Inferior parietal cortex (tissue), 1 donor: ENCODE measurements at regions not wholly inside any gene's neighbourhood (a gene's known extent, or its start where the extent isn't known, plus 50 kb on each side); places are given as distances from the start of the nearest gene placed in this dataset.

Experiments
- DNase-seq: peaks from one replicate; pipeline ENCODE4 v3.0.0-alpha.2; 2016; ENCODE audit errors: extremely low spot score

GRCh38 chr5:158022837-158023236, 163.9 kb upstream of the CLINT1 start:
- DNase-seq, result no peak

- DNase-seq, result no peak
Observed at GRCh38 chr5:158022393-158022792, 163.4 kb upstream of the CLINT1 start.

GRCh38 chr5:158020555-158021418, 161.8 kb upstream of the CLINT1 start:
- no peak for DNase-seq

GRCh38 chr5:158017469-158017868, 158.5 kb upstream of the CLINT1 start:
- no peak for DNase-seq

GRCh38 chr5:158014372-158014771, 155.4 kb upstream of the CLINT1 start:
- DNase-seq, result no peak

- peak; percentile 10 for DNase-seq
Observed at GRCh38 chr5:158013939-158014338, 155.0 kb upstream of the CLINT1 start.

- DNase-seq, result no peak
Observed at GRCh38 chr5:158013303-158013702, 154.4 kb upstream of the CLINT1 start.

GRCh38 chr5:158011422-158011821, 152.5 kb upstream of the CLINT1 start:
- no peak for DNase-seq

- DNase-seq, result no peak
Observed at GRCh38 chr5:158010831-158011230, 151.9 kb upstream of the CLINT1 start.

GRCh38 chr5:158007336-158007735, 148.4 kb upstream of the CLINT1 start:
- DNase-seq, result no peak

GRCh38 chr5:157999696-158000095, 140.8 kb upstream of the CLINT1 start:
- DNase-seq, result no peak

- no peak for DNase-seq
Observed at GRCh38 chr5:157997991-157998504, 139.1 kb upstream of the CLINT1 start.

- DNase-seq, result peak; percentile 64
Observed at GRCh38 chr5:157994906-157995519, 136.1 kb upstream of the CLINT1 start.

- DNase-seq, result no peak
Observed at GRCh38 chr5:157993986-157994691, 135.2 kb upstream of the CLINT1 start.

- DNase-seq, result no peak
Observed at GRCh38 chr5:157993201-157993600, 134.3 kb upstream of the CLINT1 start.

- DNase-seq, result no peak
Observed at GRCh38 chr5:157990583-157991181, 131.7 kb upstream of the CLINT1 start.

GRCh38 chr5:157989296-157989695, 130.4 kb upstream of the CLINT1 start:
- DNase-seq, result no peak

- DNase-seq, result no peak
Observed at GRCh38 chr5:157987259-157987658, 128.3 kb upstream of the CLINT1 start.

GRCh38 chr5:157986431-157986990, 127.6 kb upstream of the CLINT1 start:
- no peak for DNase-seq

GRCh38 chr5:157984611-157985010, 125.7 kb upstream of the CLINT1 start:
- no peak for DNase-seq

GRCh38 chr5:157983906-157984551, 125.1 kb upstream of the CLINT1 start:
- no peak for DNase-seq
